T-cell (primary cell): ENCODE measurements at regions not wholly inside any gene's neighbourhood (a gene's known extent, or its start where the extent isn't known, plus 50 kb on each side); places are given as distances from the start of the nearest gene placed in this dataset.

Source experiments
- ATAC-seq, 4 experiments: fragments of 200-7000 bp in 3 of 4; fragments of 150-1000 bp in 1 of 4; cut with Tn5 transposase; replicated peaks in 1 of 4; 1 replicate in 3 of 4; 2 replicates in 1 of 4; pipeline ENCODE4 v1.10.0; 2021; ENCODE audit warnings: moderate library complexity in 3 of 4, mild to moderate bottlenecking in 2 of 4, moderate number of reproducible peaks in 1 of 4
- CTCF ChIA-PET, 2 donors: fragments of 300-600 bp; sonication (Branson Sonifier 250); formaldehyde crosslinking; loops; one replicate each; lab custom pipeline; 2022; ENCODE audit warnings: antibody characterized with exemption in 2 of 2; lab: Charles Lee
- POLR2A ChIA-PET, 2 donors: fragments of 300-600 bp; sonication (Branson Sonifier 250); formaldehyde crosslinking; loops; one replicate each; lab custom pipeline; 2022; ENCODE audit warnings: antibody characterized with exemption in 2 of 2; lab: Charles Lee
- DNase-seq, 35 experiments: peaks; one replicate each; pipeline versions ENCODE4 v3.0.0 to v3.0.0-alpha.2; 2013 to 2023
- H3K27ac ChIP-seq: one replicate; pipeline ENCODE4 v1.5.1; 2013; ENCODE audit warnings: low read length
- H3K27me3 ChIP-seq, 2 experiments: replicated peaks in 1 of 2; 1 replicate in 1 of 2; 2 replicates in 1 of 2; pipeline versions ENCODE4 v1.6.1 to v1.7.0; 2013; ENCODE audit warnings: low read length in 1 of 2, mixed read lengths in 1 of 2; ENCODE audit not compliant: control insufficient read depth in 2 of 2, insufficient read depth in 2 of 2; ENCODE audit errors: extremely low read depth in 1 of 2
- H3K36me3 ChIP-seq, 2 donors: 1 replicate in 1 of 2; 2 replicates in 1 of 2; pipeline versions ENCODE4 v1.6.1 to v1.7.0; 2013; ENCODE audit warnings: low read length in 1 of 2; ENCODE audit not compliant: control insufficient read depth in 2 of 2, insufficient read depth in 1 of 2; ENCODE audit errors: extremely low read depth in 1 of 2
- H3K4me1 ChIP-seq, 2 experiments: 1 replicate in 1 of 2; 2 replicates in 1 of 2; pipeline versions ENCODE4 v1.6.1 to v1.7.0; 2013; ENCODE audit warnings: low read length in 2 of 2, mixed read lengths in 1 of 2; ENCODE audit not compliant: insufficient read depth in 2 of 2, control insufficient read depth in 1 of 2; ENCODE audit errors: extremely low read depth in 1 of 2
- H3K4me3 ChIP-seq, 2 donors: 1 replicate in 1 of 2; 2 replicates in 1 of 2; pipeline versions ENCODE4 v1.5.1 to v1.7.0; 2013; ENCODE audit warnings: mild to moderate bottlenecking in 2 of 2, low read length in 1 of 2, moderate library complexity in 1 of 2; ENCODE audit not compliant: control insufficient read depth in 1 of 2; ENCODE audit errors: extremely low read depth in 1 of 2
- H3K9me3 ChIP-seq: 2 replicates; pipeline ENCODE4 v1.7.0; 2013
- H3K27ac Mint-ChIP-seq, 2 donors: one replicate each; pipeline ENCODE4 v1.8.0; 2020 to 2021; ENCODE audit warnings: mild to moderate bottlenecking in 2 of 2, mixed read lengths in 2 of 2
- H3K27me3 Mint-ChIP-seq, 2 donors: one replicate each; pipeline ENCODE4 v1.8.0; 2021 to 2022; ENCODE audit warnings: mixed read lengths in 2 of 2
- H3K36me3 Mint-ChIP-seq: one replicate; pipeline ENCODE4 v1.8.0; 2021; ENCODE audit warnings: mixed read lengths
- H3K4me1 Mint-ChIP-seq, 3 donors: one replicate each; pipeline ENCODE4 v1.8.0; 2020 to 2022; ENCODE audit warnings: mixed read lengths in 3 of 3, mild to moderate bottlenecking in 1 of 3
- H3K4me3 Mint-ChIP-seq, 3 donors: one replicate each; pipeline ENCODE4 v1.8.0; 2020 to 2022; ENCODE audit warnings: mild to moderate bottlenecking in 3 of 3, mixed read lengths in 3 of 3, moderate library complexity in 3 of 3
- H3K9me3 Mint-ChIP-seq, 3 donors: one replicate each; pipeline ENCODE4 v1.8.0; 2020 to 2022; ENCODE audit warnings: mixed read lengths in 3 of 3
- WGBS: methylation state at CpG from one replicate; pipeline ENCODE4 v1.1.5; 2013; ENCODE audit warnings: missing lambda C conversion rate; ENCODE audit not compliant: insufficient coverage; 5-methylcytosine and 5-hydroxymethylcytosine counted together

- CTCF ChIA-PET: no interaction called here
- H3K9me3 Mint-ChIP-seq: peaks cover 0 to 10% (median 7%) of the 10 kb centered on the region in 3 donors
Measured at GRCh38 chr18:72336786-72337185, 207.4 kb downstream of the CBLN2 start.

DNA sequence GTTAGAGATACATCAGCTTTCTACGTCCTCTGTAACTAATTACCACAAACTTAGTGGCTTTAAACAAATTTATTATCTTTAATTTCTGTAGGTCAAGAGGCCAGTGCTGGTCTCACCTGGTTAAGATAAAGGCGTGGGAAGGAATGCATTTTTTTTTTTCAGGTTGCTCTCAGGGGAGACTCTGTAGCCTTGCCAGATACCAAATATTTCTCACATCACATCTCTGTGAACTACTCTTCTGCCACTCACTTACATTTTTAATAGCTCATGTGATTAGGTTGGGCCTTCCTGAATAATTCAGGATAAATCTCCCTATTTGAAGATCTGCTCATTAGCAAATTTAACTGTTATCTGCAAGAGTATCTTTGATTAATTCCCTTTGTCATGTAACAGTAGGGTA lies 214.6 kb downstream of the CBLN2 start:
- Mint-ChIP-seq H3K27me3 (no peaks in the 10 kb centered on the region), H3K4me3 (no peak overlapping the region), H3K36me3 (no peaks in the 10 kb centered on the region), H3K4me1 (no peaks in the 10 kb centered on the region), H3K27ac (no peak overlapping the region), H3K9me3 (peaks cover 0 to 10% (median 5%) of the 10 kb centered on the region in 3 donors)
- no peaks in the 10 kb centered on the region for H3K27me3 ChIP-seq
- ATAC-seq: no peak
- H3K9me3 ChIP-seq: no peaks in the 10 kb centered on the region
- POLR2A ChIA-PET: interaction anchor here in 1 of 2 donors (0.8 kb wide), 1 partner anchor 119 kb away, joined by 3 read pairs; no protein-coding TSS in a partner anchor
- H3K27ac ChIP-seq: no peak overlapping the region
- no peak for DNase-seq
- no peak overlapping the region for H3K4me3 ChIP-seq
- WGBS: no CpG with 5 or more reads among the region's 2 CpGs
- no peaks in the 10 kb centered on the region for H3K36me3 ChIP-seq
- CTCF ChIA-PET: no interaction called here
- no peaks in the 10 kb centered on the region for H3K4me1 ChIP-seq

More at GRCh38 chr18:72336786-72337185, 207.4 kb downstream of the CBLN2 start:
- POLR2A ChIA-PET: no interaction called here
- no peak overlapping the region for H3K27ac Mint-ChIP-seq
- no peaks in the 10 kb centered on the region for H3K36me3 Mint-ChIP-seq
- no peak for DNase-seq
- no peaks in the 10 kb centered on the region for H3K27me3 Mint-ChIP-seq
- no peaks in the 10 kb centered on the region for H3K4me1 Mint-ChIP-seq
- no peaks in the 10 kb centered on the region for H3K27me3 ChIP-seq
- no peak for ATAC-seq
- no peak overlapping the region for H3K4me3 Mint-ChIP-seq
- no peaks in the 10 kb centered on the region for H3K36me3 ChIP-seq
- no peaks in the 10 kb centered on the region for H3K9me3 ChIP-seq
- no peak overlapping the region for H3K4me3 ChIP-seq
- H3K27ac ChIP-seq: no peak overlapping the region
- no peaks in the 10 kb centered on the region for H3K4me1 ChIP-seq

DNA sequence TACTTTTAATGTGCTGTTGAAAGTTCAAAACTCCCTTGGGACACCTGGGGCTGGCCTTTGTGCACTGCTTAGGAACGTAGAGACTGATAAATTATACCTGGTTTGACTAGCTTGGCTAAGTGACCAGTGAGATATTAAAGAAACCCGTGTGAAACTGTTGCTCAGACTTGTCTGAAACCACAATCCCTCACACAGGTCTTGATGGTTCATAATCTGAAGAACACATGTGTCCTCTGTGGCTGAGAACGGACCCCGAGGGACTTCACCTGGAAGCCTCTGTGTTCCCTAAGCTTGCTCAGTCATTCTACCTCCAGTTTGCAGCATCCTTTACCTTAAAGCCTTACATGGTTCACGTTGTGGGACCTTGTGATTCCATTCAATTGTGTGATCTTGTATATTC lies 218.8 kb downstream of the CBLN2 start:
- POLR2A ChIA-PET: no interaction called here
- Mint-ChIP-seq H3K4me3 (no peak overlapping the region), H3K27ac (no peak overlapping the region), H3K4me1 (no peaks in the 10 kb centered on the region), H3K9me3 (peaks cover 0 to 11% (median 0%) of the 10 kb centered on the region in 3 donors), H3K36me3 (no peaks in the 10 kb centered on the region), H3K27me3 (no peaks in the 10 kb centered on the region)
- H3K9me3 ChIP-seq: no peaks in the 10 kb centered on the region
- H3K27me3 ChIP-seq: no peaks in the 10 kb centered on the region
- H3K4me3 ChIP-seq: no peak overlapping the region
- 67% methylated on average over 4 of the region's 5 CpGs for WGBS
- CTCF ChIA-PET: no interaction called here
- ATAC-seq (no peak), DNase-seq (no peak)
- H3K27ac ChIP-seq: no peak overlapping the region
- no peaks in the 10 kb centered on the region for H3K36me3 ChIP-seq
- no peaks in the 10 kb centered on the region for H3K4me1 ChIP-seq

- Histone ChIP-seq H3K27me3 (no peaks in the 10 kb centered on the region), H3K4me3 (no peak overlapping the region), H3K9me3 (no peaks in the 10 kb centered on the region), H3K4me1 (no peaks in the 10 kb centered on the region), H3K36me3 (no peaks in the 10 kb centered on the region), H3K27ac (no peak overlapping the region)
- ChIA-PET CTCF (no interaction called here), POLR2A (no interaction called here)
- Mint-ChIP-seq H3K9me3 (peaks cover 0 to 10% (median 0%) of the 10 kb centered on the region in 3 donors), H3K4me1 (no peaks in the 10 kb centered on the region), H3K4me3 (no peak overlapping the region), H3K27ac (no peak overlapping the region), H3K27me3 (no peaks in the 10 kb centered on the region), H3K36me3 (no peaks in the 10 kb centered on the region)
- ATAC-seq (no peak), DNase-seq (no peak)
- no CpG with 5 or more reads among the region's 4 CpGs for WGBS
Measured at GRCh38 chr18:72324677-72325076, 219.5 kb downstream of the CBLN2 start.

DNA sequence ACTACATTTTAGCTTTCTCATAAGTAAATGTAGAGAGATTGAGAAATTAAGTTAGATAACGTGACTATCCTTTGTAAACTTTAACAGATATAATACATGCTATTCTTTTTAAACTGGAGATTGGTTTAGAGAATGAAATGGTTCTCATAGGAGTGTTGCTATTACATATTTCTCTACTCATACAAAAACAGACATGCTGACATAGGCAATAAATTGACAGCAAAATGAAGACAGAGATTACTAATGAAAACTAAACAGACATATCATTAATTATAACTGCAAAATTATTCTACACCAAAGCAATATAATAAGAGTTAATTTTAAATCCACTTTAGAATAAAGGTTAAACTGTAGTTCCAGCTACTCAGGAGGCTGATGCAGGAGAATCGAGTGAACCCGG lies 227.6 kb downstream of the CBLN2 start:
- ChIA-PET CTCF (no interaction called here), POLR2A (no interaction called here)
- H3K27me3 ChIP-seq: no peaks in the 10 kb centered on the region
- no peak overlapping the region for H3K4me3 ChIP-seq
- Mint-ChIP-seq H3K4me1 (no peaks in the 10 kb centered on the region), H3K27ac (no peak overlapping the region), H3K36me3 (no peaks in the 10 kb centered on the region), H3K27me3 (no peaks in the 10 kb centered on the region), H3K4me3 (no peak overlapping the region), H3K9me3 (peaks cover 0 to 16% (median 15%) of the 10 kb centered on the region in 3 donors)
- DNase-seq (no peak), ATAC-seq (no peak)
- no peaks in the 10 kb centered on the region for H3K36me3 ChIP-seq
- no peaks in the 10 kb centered on the region for H3K9me3 ChIP-seq
- no peak overlapping the region for H3K27ac ChIP-seq
- H3K4me1 ChIP-seq: no peaks in the 10 kb centered on the region
- no CpG with 5 or more reads among the region's 3 CpGs for WGBS

- no peak overlapping the region for H3K4me3 Mint-ChIP-seq
- Histone ChIP-seq H3K36me3 (no peaks in the 10 kb centered on the region), H3K9me3 (no peaks in the 10 kb centered on the region), H3K27me3 (no peaks in the 10 kb centered on the region), H3K4me3 (no peak overlapping the region), H3K27ac (no peak overlapping the region), H3K4me1 (no peaks in the 10 kb centered on the region)
- no peak for ATAC-seq
- no peaks in the 10 kb centered on the region for H3K36me3 Mint-ChIP-seq
- no peaks in the 10 kb centered on the region for H3K4me1 Mint-ChIP-seq
- ChIA-PET POLR2A (no interaction called here), CTCF (no interaction called here)
- peaks cover 0 to 18% (median 0%) of the 10 kb centered on the region in 3 donors for H3K9me3 Mint-ChIP-seq
- 73% methylated on average over 2 of the region's 8 CpGs for WGBS
- no peak overlapping the region for H3K27ac Mint-ChIP-seq
- H3K27me3 Mint-ChIP-seq: no peaks in the 10 kb centered on the region
- DNase-seq: no peak
Measured at GRCh38 chr18:72283148-72283925, 260.8 kb downstream of the CBLN2 start.
